H1 (cell line): ENCODE measurements at regions not wholly inside any gene's neighbourhood (a gene's known extent, or its start where the extent isn't known, plus 50 kb on each side); places are given as distances from the start of the nearest gene placed in this dataset.

ENCODE experiments used
- CEBPB ChIP-seq: IDR thresholded peaks from 2 replicates; pipeline ENCODE4 v1.6.1; 2012; ENCODE audit warnings: low read depth, low read length
- CHD1 ChIP-seq: IDR thresholded peaks from 2 replicates; pipeline ENCODE4 v1.6.1; 2012; ENCODE audit warnings: low read depth, low read length, improper control_type of control experiment
- FOSL1 ChIP-seq: IDR thresholded peaks from 2 replicates; pipeline ENCODE4 v1.6.1; 2011; ENCODE audit warnings: mild to moderate bottlenecking, low read depth, low read length, moderate library complexity; ENCODE audit not compliant: insufficient read depth
- KDM4A ChIP-seq: IDR thresholded peaks from one replicate; pipeline ENCODE4 v1.7.1; 2012; ENCODE audit warnings: low read depth, mild to moderate bottlenecking, moderate library complexity, low read length, inconsistent platforms; ENCODE audit not compliant: severe bottlenecking
- SP2 ChIP-seq: IDR thresholded peaks from 2 replicates; pipeline ENCODE4 v1.6.1; 2012; ENCODE audit warnings: mild to moderate bottlenecking, low read length, inconsistent platforms
- TBP ChIP-seq: IDR thresholded peaks from 2 replicates; pipeline ENCODE4 v1.6.1; 2011; ENCODE audit warnings: low read depth, low read length, improper control_type of control experiment
- TCF12 ChIP-seq: IDR thresholded peaks from 2 replicates; pipeline ENCODE4 v1.6.1; 2011; ENCODE audit warnings: low read depth, mild to moderate bottlenecking, low read length

- TF ChIP-seq CHD1: no peak
- no peak for TF ChIP-seq CEBPB
- no peak for TF ChIP-seq KDM4A
- no peak for TF ChIP-seq TCF12
- no peak for TF ChIP-seq SP2
- no peak for TF ChIP-seq FOSL1
- no peak for TF ChIP-seq TBP
These were observed 106.4 kb upstream of the RBBP8 start (continued) for GRCh38 chr18:22826726-22827125.
